LNCaP clone FGC (cell line): ENCODE measurements at regions not wholly inside any gene's neighbourhood (a gene's known extent, or its start where the extent isn't known, plus 50 kb on each side); places are given as distances from the start of the nearest gene placed in this dataset.
"Not testable (repeated sequence)": the region's sequence is repeated elsewhere in the genome, so short reads cannot be mapped to it uniquely, and the experiment has no call there.

Experiments used
- DNase-seq: peaks from one replicate; pipeline ENCODE4 v3.0.0-alpha.2; 2011; ENCODE audit warnings: low read depth
- H3K4me3 ChIP-seq: 2 replicates; pipeline ENCODE4 v1.5.1; 2011; ENCODE audit warnings: mild to moderate bottlenecking, low read depth, low read length, control low read depth
- CTCF ChIP-seq: IDR thresholded peaks from 2 replicates; pipeline ENCODE4 v1.5.1; 2012; ENCODE audit warnings: mild to moderate bottlenecking; ENCODE audit not compliant: control insufficient read depth, insufficient read depth; ENCODE audit errors: extremely low read depth

- no peak overlapping the region for H3K4me3 ChIP-seq
Measured at GRCh38 chr6:14476793-14477531, 359.4 kb downstream of the CD83 start.

GRCh38 chr6:14477559-14477958 is 360.0 kb downstream of the CD83 start:
- no peak for TF ChIP-seq CTCF
- H3K4me3 ChIP-seq, result no peak overlapping the region
- no peak for DNase-seq

More at GRCh38 chr6:14476793-14477531, 359.4 kb downstream of the CD83 start:
- no peak for DNase-seq
- no peak for TF ChIP-seq CTCF

- DNase-seq, result no peak
- no peak for TF ChIP-seq CTCF
- H3K4me3 ChIP-seq, result no peak overlapping the region
Measured at GRCh38 chr6:14478381-14479225, 361.0 kb downstream of the CD83 start.

GRCh38 chr6:14481946-14482345 is 364.4 kb downstream of the CD83 start:
- not testable (repeated sequence) for DNase-seq, H3K4me3 ChIP-seq

GRCh38 chr6:14487625-14488024 is 370.1 kb downstream of the CD83 start:
- H3K4me3 ChIP-seq, result no peak overlapping the region
- no peak for DNase-seq
- TF ChIP-seq CTCF, result no peak

GRCh38 chr6:14488180-14488579 is 370.6 kb downstream of the CD83 start:
- no peak for DNase-seq
- no peak for TF ChIP-seq CTCF
- H3K4me3 ChIP-seq, result no peak overlapping the region

GRCh38 chr6:14489445-14489844 is 371.9 kb downstream of the CD83 start:
- TF ChIP-seq CTCF, result no peak
- no peak for DNase-seq
- no peak overlapping the region for H3K4me3 ChIP-seq
